ENCODE measurements at regions not wholly inside any gene's neighbourhood (a gene's known extent, or its start where the extent isn't known, plus 50 kb on each side); places are given as distances from the start of the nearest gene placed in this dataset.

DNA sequence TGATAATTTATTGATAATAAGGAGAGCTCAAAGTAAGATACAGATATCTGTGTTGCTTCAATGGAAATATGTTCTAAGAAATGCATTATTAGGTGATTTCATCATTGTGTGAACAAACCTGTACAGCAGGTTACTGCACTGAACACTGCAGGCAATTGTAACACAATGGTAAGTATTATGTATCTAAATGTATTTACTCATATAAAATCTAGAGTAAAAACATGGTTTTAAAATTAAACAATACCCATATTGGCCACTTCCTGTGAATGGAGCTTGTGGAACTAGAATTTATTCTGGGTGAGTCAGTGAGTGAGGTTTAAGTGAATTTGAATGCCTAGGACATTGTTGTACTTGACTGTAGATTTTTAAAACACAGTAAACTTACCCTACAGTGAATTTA lies 722.9 kb upstream of the RAG2 start:
- no peak for TF ChIP-seq ZNF644 (CRISPR knock-in tag; IDR thresholded peaks at IDR 0.05; ENCODE audit: low read depth)
- no peak for TF ChIP-seq IKZF4 (CRISPR knock-in tag; IDR thresholded peaks at IDR 0.05; ENCODE audit: borderline replicate concordance, low read depth, not compliant biosample characterization)
- TF ChIP-seq ZFP36 (IDR thresholded peaks at IDR 0.05; ENCODE audit: borderline replicate concordance, low read depth, low read length, partially characterized antibody) = no peak
- no peak for TF ChIP-seq NFE2L2 (IDR thresholded peaks at IDR 0.05; ENCODE audit: low read length)
- no peak for TF ChIP-seq ZNF7 (CRISPR knock-in tag; IDR thresholded peaks at IDR 0.05)
- TF ChIP-seq, protein P1, sequence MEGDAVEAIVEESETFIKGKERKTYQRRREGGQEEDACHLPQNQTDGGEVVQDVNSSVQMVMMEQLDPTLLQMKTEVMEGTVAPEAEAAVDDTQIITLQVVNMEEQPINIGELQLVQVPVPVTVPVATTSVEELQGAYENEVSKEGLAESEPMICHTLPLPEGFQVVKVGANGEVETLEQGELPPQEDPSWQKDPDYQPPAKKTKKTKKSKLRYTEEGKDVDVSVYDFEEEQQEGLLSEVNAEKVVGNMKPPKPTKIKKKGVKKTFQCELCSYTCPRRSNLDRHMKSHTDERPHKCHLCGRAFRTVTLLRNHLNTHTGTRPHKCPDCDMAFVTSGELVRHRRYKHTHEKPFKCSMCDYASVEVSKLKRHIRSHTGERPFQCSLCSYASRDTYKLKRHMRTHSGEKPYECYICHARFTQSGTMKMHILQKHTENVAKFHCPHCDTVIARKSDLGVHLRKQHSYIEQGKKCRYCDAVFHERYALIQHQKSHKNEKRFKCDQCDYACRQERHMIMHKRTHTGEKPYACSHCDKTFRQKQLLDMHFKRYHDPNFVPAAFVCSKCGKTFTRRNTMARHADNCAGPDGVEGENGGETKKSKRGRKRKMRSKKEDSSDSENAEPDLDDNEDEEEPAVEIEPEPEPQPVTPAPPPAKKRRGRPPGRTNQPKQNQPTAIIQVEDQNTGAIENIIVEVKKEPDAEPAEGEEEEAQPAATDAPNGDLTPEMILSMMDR (CRISPR knock-in tag; IDR thresholded peaks at IDR 0.05) = no peak
- no peak for TF ChIP-seq JUND (CRISPR knock-in tag; IDR thresholded peaks at IDR 0.05)
- TF ChIP-seq CEBPB (IDR thresholded peaks at IDR 0.05; ENCODE audit: borderline replicate concordance, low read depth, low read length) = no peak

Data from HepG2 (cell line).